Karpas-422 (cell line): ENCODE measurements at regions not wholly inside any gene's neighbourhood (a gene's known extent, or its start where the extent isn't known, plus 50 kb on each side); places are given as distances from the start of the nearest gene placed in this dataset.
A peak's percentile ranks its signal among the peaks of the same experiment; 100 is the strongest.
"Not testable (repeated sequence)": the region's sequence is repeated elsewhere in the genome, so short reads cannot be mapped to it uniquely, and the experiment has no call there.

Experiments used
- DNase-seq: peaks from one replicate; pipeline ENCODE4 v3.0.0-alpha.2; 2015
- H2AFZ ChIP-seq: fragments of 200-600 bp; sonication (generic); 2 replicates; pipeline ENCODE4 v1.6.1; 2014; ENCODE audit warnings: antibody characterized with exemption, low read length, mixed read lengths
- H3K27ac ChIP-seq: fragments of 200-600 bp; sonication (generic); 2 replicates; pipeline ENCODE4 v1.5.1; 2014; ENCODE audit warnings: mild to moderate bottlenecking, low read length, moderate library complexity
- H3K27me3 ChIP-seq: fragments of 200-600 bp; sonication (generic); 2 replicates; pipeline ENCODE4 v1.6.1; 2014; ENCODE audit warnings: low read length, mixed read lengths
- H3K36me3 ChIP-seq: fragments of 200-600 bp; sonication (generic); 2 replicates; pipeline ENCODE4 v1.6.1; 2014; ENCODE audit warnings: low read length, mixed read lengths; ENCODE audit not compliant: insufficient read depth
- H3K4me1 ChIP-seq: fragments of 200-600 bp; sonication (generic); 2 replicates; pipeline ENCODE4 v1.6.1; 2014; ENCODE audit warnings: mild to moderate bottlenecking, low read length, mixed read lengths
- H3K4me2 ChIP-seq: fragments of 200-600 bp; sonication (generic); 2 replicates; pipeline ENCODE4 v1.6.1; 2014; ENCODE audit warnings: low read length, low read depth, mild to moderate bottlenecking; ENCODE audit not compliant: poor library complexity, severe bottlenecking
- H3K4me3 ChIP-seq: fragments of 200-600 bp; sonication (generic); 2 replicates; pipeline ENCODE4 v1.5.1; 2014; ENCODE audit warnings: mild to moderate bottlenecking, antibody characterized with exemption, low read length, mixed read lengths
- H3K79me2 ChIP-seq: fragments of 200-600 bp; sonication (generic); 2 replicates; pipeline ENCODE4 v1.6.1; 2014; ENCODE audit warnings: mild to moderate bottlenecking, low read length, mixed read lengths
- H3K9ac ChIP-seq: fragments of 200-600 bp; sonication (generic); 2 replicates; pipeline ENCODE4 v1.6.0; 2014; ENCODE audit warnings: low read length
- H3K9me2 ChIP-seq: fragments of 200-600 bp; sonication (generic), shearing (Covaris generic); replicated peaks from 2 replicates; pipeline ENCODE4 v1.6.0; 2014; ENCODE audit warnings: mild to moderate bottlenecking, low read length, moderate library complexity; ENCODE audit not compliant: insufficient read depth
- H3K9me3 ChIP-seq: fragments of 300-700, 200-600 bp; sonication (generic); 2 replicates; pipeline ENCODE4 v1.6.1; 2014; ENCODE audit warnings: low read length, mixed read lengths
- H4K20me1 ChIP-seq: fragments of 200-600 bp; sonication (generic); 2 replicates; pipeline ENCODE4 v1.6.1; 2014; ENCODE audit warnings: mild to moderate bottlenecking, antibody characterized with exemption, low read length, low read depth; ENCODE audit not compliant: insufficient read depth

DNA sequence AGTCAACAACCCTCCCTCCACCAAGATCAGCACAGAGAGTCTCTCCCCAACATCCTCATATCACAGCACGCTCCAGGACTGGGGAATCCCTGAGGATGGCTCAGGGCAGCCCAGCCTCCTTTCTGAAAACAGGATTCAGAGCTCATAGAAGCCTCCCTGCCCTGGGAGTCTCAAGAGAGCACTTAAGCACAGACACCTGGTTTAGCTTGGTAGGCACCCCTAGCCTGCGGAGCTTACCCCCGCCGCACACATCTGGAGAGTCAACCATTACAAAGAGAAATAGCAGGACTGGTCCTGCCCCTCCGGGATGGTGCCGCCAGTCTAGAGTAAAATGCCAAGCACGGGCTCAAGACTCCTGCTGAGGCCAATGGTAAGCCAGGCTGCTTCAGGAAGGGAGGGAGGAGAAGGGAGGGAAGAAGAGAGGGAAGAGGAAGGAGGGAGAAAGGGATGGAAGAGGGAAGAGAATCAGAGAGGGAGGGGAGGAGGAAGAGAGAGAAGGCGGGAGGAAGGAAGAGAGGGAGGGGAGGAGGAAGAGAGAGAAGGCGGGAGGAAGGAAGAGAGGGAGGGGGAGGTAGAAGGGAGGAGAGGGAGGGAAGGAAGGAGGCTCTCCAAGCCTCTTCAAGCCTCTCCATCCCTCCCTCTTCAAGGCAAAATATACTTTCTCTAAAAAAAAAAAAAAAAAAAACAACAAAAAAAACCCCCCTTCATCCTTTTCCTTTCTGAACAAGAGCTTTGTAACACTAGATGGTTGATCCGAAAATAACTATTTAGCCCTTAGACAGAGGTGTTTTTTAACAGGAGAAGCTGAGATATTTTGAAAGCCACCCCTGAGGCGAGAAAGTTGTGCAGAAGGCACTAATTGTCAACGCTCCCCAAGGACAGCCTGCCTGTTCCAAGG, 278.6 kb upstream of the TLE3 start:
- H3K27ac ChIP-seq: no peak overlapping the region
- H3K9me2 ChIP-seq: no peaks in the 10 kb centered on the region
- H3K4me3 ChIP-seq: no peak overlapping the region
- H2AFZ ChIP-seq: no peak overlapping the region
- no peaks in the 10 kb centered on the region for H3K36me3 ChIP-seq
- H3K4me2 ChIP-seq: no peak overlapping the region
- no peaks in the 10 kb centered on the region for H3K4me1 ChIP-seq
- no peaks in the 10 kb centered on the region for H3K9me3 ChIP-seq
- H4K20me1 ChIP-seq: no peaks in the 10 kb centered on the region
- no peak overlapping the region for H3K9ac ChIP-seq
- DNase-seq: no peak
- H3K27me3 ChIP-seq: no peaks in the 10 kb centered on the region
- no peaks in the 10 kb centered on the region for H3K79me2 ChIP-seq

DNA sequence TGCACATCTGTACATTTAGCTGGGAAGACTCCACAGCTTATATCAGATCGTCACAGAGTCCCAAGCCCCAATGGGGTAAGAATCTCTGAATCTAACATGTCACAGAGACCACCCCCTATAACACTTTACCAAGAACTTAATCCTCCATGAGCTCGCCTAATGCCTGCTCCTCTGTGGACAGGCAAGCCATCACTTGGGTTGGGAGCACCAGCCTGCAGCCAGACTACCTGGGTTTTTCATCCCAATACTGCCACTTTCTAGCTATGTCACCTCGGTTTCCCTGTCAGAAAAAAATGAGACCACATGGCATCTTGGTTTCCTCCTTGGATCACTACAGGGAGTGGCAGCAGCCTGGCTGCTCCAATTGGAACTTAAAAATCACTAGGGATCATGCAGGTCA, 277.9 kb upstream of the TLE3 start:
- no peak overlapping the region for H2AFZ ChIP-seq
- H3K36me3 ChIP-seq: no peaks in the 10 kb centered on the region
- no peak overlapping the region for H3K27ac ChIP-seq
- no peaks in the 10 kb centered on the region for H3K79me2 ChIP-seq
- no peaks in the 10 kb centered on the region for H4K20me1 ChIP-seq
- no peak for DNase-seq
- H3K4me2 ChIP-seq: no peak overlapping the region
- no peak overlapping the region for H3K9ac ChIP-seq
- H3K9me2 ChIP-seq: no peaks in the 10 kb centered on the region
- H3K4me1 ChIP-seq: no peaks in the 10 kb centered on the region
- H3K27me3 ChIP-seq: no peaks in the 10 kb centered on the region
- H3K9me3 ChIP-seq: no peaks in the 10 kb centered on the region
- no peak overlapping the region for H3K4me3 ChIP-seq

DNA sequence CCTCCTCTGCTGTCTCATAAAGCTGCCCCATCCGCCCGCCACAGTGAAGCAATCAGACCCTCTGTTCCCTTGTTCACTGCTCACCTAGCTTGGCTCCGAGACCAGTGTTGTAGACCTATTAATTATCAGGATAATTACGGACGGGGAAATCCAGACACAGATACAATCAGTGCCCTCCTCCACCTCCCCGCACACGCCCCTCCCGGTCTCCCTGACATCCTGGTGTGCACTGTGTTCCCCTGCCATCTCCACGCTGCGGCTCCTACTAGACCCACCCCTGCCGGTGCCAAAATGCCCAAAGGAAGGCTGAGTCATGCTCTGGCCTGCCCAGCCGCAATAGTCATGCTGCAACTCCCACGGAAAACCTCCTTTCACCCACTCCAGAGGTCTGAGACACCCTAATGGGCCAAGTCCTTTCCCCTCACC, 277.3 kb upstream of the TLE3 start:
- Histone ChIP-seq H3K27ac (no peak overlapping the region), H3K9ac (no peak overlapping the region), H3K4me1 (no peaks in the 10 kb centered on the region), H3K4me3 (no peak overlapping the region), H3K4me2 (no peak overlapping the region), H2AFZ (no peak overlapping the region), H3K9me3 (no peaks in the 10 kb centered on the region), H3K9me2 (no peaks in the 10 kb centered on the region), H3K27me3 (no peaks in the 10 kb centered on the region), H3K79me2 (no peaks in the 10 kb centered on the region), H3K36me3 (no peaks in the 10 kb centered on the region), H4K20me1 (no peaks in the 10 kb centered on the region)
- no peak for DNase-seq

DNA sequence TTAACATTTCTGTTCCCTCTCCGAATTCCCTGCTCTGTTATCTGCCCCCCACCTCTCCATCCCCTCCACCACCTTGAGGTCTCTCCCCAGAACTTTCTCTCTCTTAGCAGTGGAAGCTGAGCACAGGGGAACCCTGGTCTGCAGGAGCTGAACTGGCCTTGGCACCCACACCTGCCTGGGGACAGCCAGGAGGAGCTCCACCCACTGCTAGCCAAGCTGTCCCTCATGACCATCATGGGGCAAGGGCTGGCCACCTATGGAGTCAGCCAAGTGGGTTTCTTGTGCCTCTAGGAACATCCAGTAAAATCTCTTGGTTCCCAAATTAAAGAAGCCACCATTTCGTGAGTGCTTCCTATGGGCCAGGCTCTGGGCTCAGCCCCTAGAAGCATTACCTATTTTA, 276.4 kb upstream of the TLE3 start:
- Histone ChIP-seq H3K4me2 (no peak overlapping the region), H3K9me3 (no peaks in the 10 kb centered on the region), H3K27me3 (no peaks in the 10 kb centered on the region), H3K36me3 (no peaks in the 10 kb centered on the region), H3K27ac (no peak overlapping the region), H3K9ac (no peak overlapping the region), H2AFZ (no peak overlapping the region), H4K20me1 (no peaks in the 10 kb centered on the region), H3K79me2 (no peaks in the 10 kb centered on the region), H3K4me3 (no peak overlapping the region), H3K9me2 (no peaks in the 10 kb centered on the region), H3K4me1 (no peaks in the 10 kb centered on the region)
- DNase-seq: no peak

DNA sequence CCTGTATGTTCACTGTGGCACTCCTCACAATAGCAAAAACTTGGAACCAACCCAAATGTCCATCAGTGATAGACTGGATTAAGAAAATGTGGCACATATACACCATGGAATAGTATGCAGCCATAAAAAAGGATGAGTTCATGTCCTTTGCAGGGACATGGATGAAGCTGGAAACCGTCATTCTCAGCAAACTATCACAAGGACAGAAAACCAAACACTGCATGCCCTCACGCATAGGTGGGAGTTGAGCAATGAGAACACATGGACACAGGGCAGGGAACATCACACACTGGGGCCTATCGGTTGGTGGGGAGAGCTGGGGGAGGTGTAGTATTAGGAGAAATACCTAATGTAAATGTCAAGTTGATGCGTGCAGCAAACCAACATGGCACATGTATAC, 275.7 kb upstream of the TLE3 start:
- not testable (repeated sequence) for H3K9ac ChIP-seq, H4K20me1 ChIP-seq, H3K4me2 ChIP-seq, H3K4me1 ChIP-seq, H3K9me2 ChIP-seq, H3K9me3 ChIP-seq, H2AFZ ChIP-seq, H3K4me3 ChIP-seq, H3K79me2 ChIP-seq, H3K36me3 ChIP-seq, H3K27me3 ChIP-seq, H3K27ac ChIP-seq, DNase-seq

DNA sequence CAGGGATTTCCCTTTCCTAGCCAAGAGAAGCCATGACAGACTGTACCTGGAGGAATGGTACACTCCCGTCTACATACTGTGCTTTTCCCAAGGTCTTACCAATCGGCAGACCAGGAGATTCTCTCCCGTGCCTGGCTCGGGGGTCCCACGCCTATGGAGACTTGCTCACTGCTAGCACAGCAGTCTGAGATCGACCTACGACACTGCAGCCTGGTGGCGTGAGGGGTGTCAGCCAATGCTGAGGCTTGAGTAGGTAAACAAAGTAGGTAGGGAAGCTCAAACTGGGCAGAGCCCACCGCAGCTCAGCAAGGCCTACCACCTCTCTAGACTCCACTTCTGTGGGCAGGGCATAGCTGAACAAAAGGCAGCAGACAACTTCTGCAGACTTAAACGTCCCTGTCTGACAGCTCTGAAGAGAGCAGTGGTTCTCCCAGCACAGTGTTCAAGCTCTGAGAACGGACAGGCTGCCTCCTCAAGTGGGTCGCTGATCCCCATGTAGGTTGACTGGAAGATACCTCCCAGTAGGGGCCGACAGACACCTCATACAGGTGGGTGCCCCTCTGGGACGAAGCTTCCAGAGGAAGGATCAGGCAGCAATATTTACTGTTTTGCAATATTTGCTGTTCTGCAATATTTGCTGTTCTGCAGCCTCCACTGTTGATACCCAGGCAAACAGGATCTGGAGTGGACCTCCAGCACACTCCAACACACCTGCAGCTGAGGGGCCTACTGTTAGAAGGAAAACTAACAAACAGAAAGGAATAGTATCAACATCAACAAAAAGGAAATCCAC, 270.4 kb upstream of the TLE3 start:
- H2AFZ ChIP-seq, DNase-seq, H3K36me3 ChIP-seq, H3K9ac ChIP-seq, H3K27me3 ChIP-seq, H3K9me2 ChIP-seq, H3K4me1 ChIP-seq, H4K20me1 ChIP-seq, H3K4me2 ChIP-seq, H3K27ac ChIP-seq, H3K9me3 ChIP-seq, H3K79me2 ChIP-seq, H3K4me3 ChIP-seq: not testable (repeated sequence)

DNA sequence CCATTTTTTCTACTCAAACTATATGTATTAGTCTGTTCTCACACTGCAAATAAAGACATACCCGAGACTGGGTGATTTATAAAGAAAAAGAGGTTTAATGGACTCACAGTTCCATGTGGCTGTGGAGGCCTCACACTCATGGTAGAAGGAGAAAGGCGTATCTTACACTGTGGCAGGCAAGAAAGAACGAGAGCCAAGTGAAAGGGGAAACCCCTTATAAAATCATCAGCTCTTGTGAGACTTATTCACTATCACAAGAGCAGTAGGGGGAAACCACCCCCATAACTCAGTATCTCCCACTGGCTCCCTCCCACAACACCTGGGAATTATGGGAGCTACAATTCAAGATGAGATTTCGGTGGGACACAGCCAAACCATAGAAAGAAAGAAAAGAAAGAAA, 266.3 kb upstream of the TLE3 start:
- not testable (repeated sequence) for H3K9ac ChIP-seq, H3K9me3 ChIP-seq, H3K27me3 ChIP-seq, H3K4me1 ChIP-seq, H3K4me3 ChIP-seq, H3K4me2 ChIP-seq, H3K79me2 ChIP-seq, H3K36me3 ChIP-seq, H3K27ac ChIP-seq, DNase-seq, H3K9me2 ChIP-seq, H4K20me1 ChIP-seq, H2AFZ ChIP-seq

DNA sequence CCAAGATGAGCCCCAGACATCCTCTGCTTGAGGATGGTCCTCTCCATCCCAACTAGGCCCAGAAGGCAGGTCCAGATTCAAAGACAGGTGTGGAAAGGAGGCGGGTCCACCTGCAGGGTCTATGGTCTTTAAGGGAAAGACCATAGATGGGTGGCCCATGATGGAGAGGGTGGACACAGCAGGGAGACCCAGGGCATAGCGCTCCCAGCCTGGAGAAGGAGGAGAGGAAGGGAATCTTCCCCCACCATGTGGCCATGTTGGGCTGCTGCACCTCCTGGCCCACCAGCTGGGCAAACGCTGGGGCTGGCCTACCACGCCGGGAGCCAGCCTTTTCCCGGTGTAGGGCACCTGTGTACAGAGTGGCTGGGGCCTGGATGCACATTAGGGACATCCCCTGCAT, 265.2 kb upstream of the TLE3 start:
- H3K4me3 ChIP-seq: no peak overlapping the region
- no peak overlapping the region for H3K4me2 ChIP-seq
- no peaks in the 10 kb centered on the region for H4K20me1 ChIP-seq
- H3K9me2 ChIP-seq: no peaks in the 10 kb centered on the region
- no peak overlapping the region for H2AFZ ChIP-seq
- no peaks in the 10 kb centered on the region for H3K9me3 ChIP-seq
- no peaks in the 10 kb centered on the region for H3K79me2 ChIP-seq
- no peak overlapping the region for H3K27ac ChIP-seq
- peak; percentile 67 for DNase-seq
- no peak overlapping the region for H3K9ac ChIP-seq
- peaks cover 7% of the 10 kb centered on the region for H3K4me1 ChIP-seq
- H3K36me3 ChIP-seq: no peaks in the 10 kb centered on the region
- H3K27me3 ChIP-seq: no peaks in the 10 kb centered on the region
